Effector memory CD4-positive, alpha-beta T cell (primary cell): ENCODE measurements at regions not wholly inside any gene's neighbourhood (a gene's known extent, or its start where the extent isn't known, plus 50 kb on each side); places are given as distances from the start of the nearest gene placed in this dataset.

ENCODE experiments used
- DNase-seq, 3 donors: peaks; one replicate each; pipeline ENCODE4 v3.0.0-alpha.2; 2020
- H3K27ac ChIP-seq: 2 replicates; pipeline ENCODE4 v1.7.0; 2013; ENCODE audit warnings: mild to moderate bottlenecking, low read length, moderate library complexity; ENCODE audit not compliant: insufficient read depth, poor library complexity, severe bottlenecking
- H3K27me3 ChIP-seq: replicated peaks from 2 replicates; pipeline ENCODE4 v1.7.0; 2013; ENCODE audit warnings: mild to moderate bottlenecking, low read length; ENCODE audit not compliant: insufficient read depth, control insufficient read depth, poor library complexity, severe bottlenecking
- H3K36me3 ChIP-seq: 2 replicates; pipeline ENCODE4 v1.7.0; 2013; ENCODE audit warnings: mild to moderate bottlenecking, low read length, moderate library complexity; ENCODE audit not compliant: control insufficient read depth, insufficient read depth
- H3K4me1 ChIP-seq: 2 replicates; pipeline ENCODE4 v1.7.0; 2013; ENCODE audit warnings: low read length, mild to moderate bottlenecking; ENCODE audit not compliant: control insufficient read depth, insufficient read depth, poor library complexity, severe bottlenecking
- H3K4me3 ChIP-seq: 2 replicates; pipeline ENCODE4 v1.7.0; 2013; ENCODE audit warnings: low read length, low read depth, mild to moderate bottlenecking; ENCODE audit not compliant: insufficient read depth, poor library complexity, severe bottlenecking
- H3K9me3 ChIP-seq: 2 replicates; pipeline ENCODE4 v1.7.0; 2013; ENCODE audit warnings: mild to moderate bottlenecking, low read length, moderate library complexity; ENCODE audit not compliant: control insufficient read depth

- DNase-seq = no peak
- Histone ChIP-seq H3K4me3 (no peak overlapping the region), H3K36me3 (no peaks in the 10 kb centered on the region), H3K27ac (no peak overlapping the region), H3K4me1 (no peaks in the 10 kb centered on the region), H3K9me3 (no peaks in the 10 kb centered on the region), H3K27me3 (no peaks in the 10 kb centered on the region)
Measured at GRCh38 chr5:56543441-56544388, 271.6 kb upstream of the MAP3K1 start.

- no peak for DNase-seq
- Histone ChIP-seq H3K9me3 (no peaks in the 10 kb centered on the region), H3K27me3 (no peaks in the 10 kb centered on the region), H3K27ac (no peak overlapping the region), H3K4me3 (no peak overlapping the region), H3K36me3 (no peaks in the 10 kb centered on the region), H3K4me1 (no peaks in the 10 kb centered on the region)
Measured at GRCh38 chr5:56540266-56540665, 275.1 kb upstream of the MAP3K1 start.

- Histone ChIP-seq H3K36me3 (no peaks in the 10 kb centered on the region), H3K4me3 (no peak overlapping the region), H3K27ac (no peak overlapping the region), H3K4me1 (peaks cover 12% of the 10 kb centered on the region), H3K9me3 (no peaks in the 10 kb centered on the region), H3K27me3 (no peaks in the 10 kb centered on the region)
- DNase-seq = no peak
Measured at GRCh38 chr5:56538580-56538979, 276.8 kb upstream of the MAP3K1 start.

GRCh38 chr5:56535347-56535746, 280.0 kb upstream of the MAP3K1 start:
- no peak for DNase-seq
- H3K4me3 ChIP-seq = no peak overlapping the region

GRCh38 chr5:56534102-56534829, 281.1 kb upstream of the MAP3K1 start:
- H3K27ac ChIP-seq = no peak overlapping the region
- no peaks in the 10 kb centered on the region for H3K27me3 ChIP-seq
- no peaks in the 10 kb centered on the region for H3K36me3 ChIP-seq
- H3K9me3 ChIP-seq = no peaks in the 10 kb centered on the region
- DNase-seq = no peak
- H3K4me3 ChIP-seq = no peak overlapping the region
- H3K4me1 ChIP-seq = peaks cover 16% of the 10 kb centered on the region

More at GRCh38 chr5:56535347-56535746, 280.0 kb upstream of the MAP3K1 start:
- no peaks in the 10 kb centered on the region for H3K27me3 ChIP-seq
- peaks cover 16% of the 10 kb centered on the region for H3K4me1 ChIP-seq
- H3K9me3 ChIP-seq = no peaks in the 10 kb centered on the region
- H3K36me3 ChIP-seq = no peaks in the 10 kb centered on the region
- no peak overlapping the region for H3K27ac ChIP-seq

GRCh38 chr5:56532466-56532865, 282.9 kb upstream of the MAP3K1 start:
- Histone ChIP-seq H3K9me3 (no peaks in the 10 kb centered on the region), H3K27ac (no peak overlapping the region), H3K36me3 (no peaks in the 10 kb centered on the region), H3K27me3 (no peaks in the 10 kb centered on the region), H3K4me1 (peaks cover 16% of the 10 kb centered on the region), H3K4me3 (no peak overlapping the region)
- no peak for DNase-seq

- no peak overlapping the region for H3K27ac ChIP-seq
- no peaks in the 10 kb centered on the region for H3K36me3 ChIP-seq
- peaks cover 16% of the 10 kb centered on the region for H3K4me1 ChIP-seq
- no peaks in the 10 kb centered on the region for H3K9me3 ChIP-seq
- H3K4me3 ChIP-seq = no peak overlapping the region
- H3K27me3 ChIP-seq = no peaks in the 10 kb centered on the region
- no peak for DNase-seq
Measured at GRCh38 chr5:56530626-56531138, 284.7 kb upstream of the MAP3K1 start.

GRCh38 chr5:56529666-56530430, 285.5 kb upstream of the MAP3K1 start:
- no peak for DNase-seq
- H3K27ac ChIP-seq = no peak overlapping the region

GRCh38 chr5:56527174-56527573, 288.2 kb upstream of the MAP3K1 start:
- Histone ChIP-seq H3K4me3 (no peak overlapping the region), H3K9me3 (no peaks in the 10 kb centered on the region), H3K27ac (no peak overlapping the region), H3K4me1 (no peaks in the 10 kb centered on the region), H3K27me3 (no peaks in the 10 kb centered on the region), H3K36me3 (no peaks in the 10 kb centered on the region)
- DNase-seq = no peak

More at GRCh38 chr5:56529666-56530430, 285.5 kb upstream of the MAP3K1 start:
- Histone ChIP-seq H3K4me3 (no peak overlapping the region), H3K27me3 (no peaks in the 10 kb centered on the region), H3K4me1 (peaks cover 16% of the 10 kb centered on the region), H3K9me3 (no peaks in the 10 kb centered on the region), H3K36me3 (no peaks in the 10 kb centered on the region)
